Thoracic aorta (tissue), 2 donors: ENCODE measurements at regions not wholly inside any gene's neighbourhood (a gene's known extent, or its start where the extent isn't known, plus 50 kb on each side); places are given as distances from the start of the nearest gene placed in this dataset.

Experiments
- ATAC-seq: fragments of 150-250 bp; one replicate; pipeline ENCODE4 v1.8.0; 2017; ENCODE audit warnings: low read depth; ENCODE audit not compliant: insufficient number of reproducible peaks, low FRiP score
- DNase-seq: peaks from one replicate; pipeline ENCODE4 v3.0.0-alpha.2; 2020; ENCODE audit warnings: low spot score
- H3K27ac ChIP-seq, 2 donors: fragments of 200-600 bp; sonication (generic); 1 replicate in 1 of 2; 2 replicates in 1 of 2; pipeline ENCODE4 v1.5.1; 2016; ENCODE audit warnings: mild to moderate bottlenecking in 2 of 2, moderate library complexity in 2 of 2
- H3K27me3 ChIP-seq: fragments of 200-600 bp; sonication (generic); replicated peaks from 2 replicates; pipeline ENCODE4 v1.6.0; 2016; ENCODE audit warnings: mild to moderate bottlenecking; ENCODE audit not compliant: insufficient read depth
- H3K36me3 ChIP-seq: fragments of 200-600 bp; sonication (generic); one replicate; pipeline ENCODE4 v1.5.1; 2016
- H3K4me1 ChIP-seq, 2 donors: fragments of 200-600 bp; sonication (generic); 1 replicate in 1 of 2; 2 replicates in 1 of 2; pipeline versions ENCODE4 v1.5.1 to v1.6.0; 2016; ENCODE audit warnings: low read depth in 2 of 2, mild to moderate bottlenecking in 1 of 2; ENCODE audit not compliant: control insufficient read depth in 1 of 2
- H3K4me3 ChIP-seq: fragments of 200-600 bp; sonication (generic); 2 replicates; pipeline ENCODE4 v1.5.1; 2016; ENCODE audit warnings: mild to moderate bottlenecking
- H3K9me3 ChIP-seq: fragments of 200-600 bp; sonication (generic); 2 replicates; pipeline ENCODE4 v1.5.1; 2016
- CTCF ChIP-seq: fragments of 200-600 bp; sonication (generic); IDR thresholded peaks from one replicate; pipeline ENCODE4 v1.5.1; 2019; ENCODE audit warnings: antibody characterized with exemption

GRCh38 chr15:79168922-79169456, 78.4 kb upstream of the RASGRF1 start:
- Histone ChIP-seq H3K4me1 (peaks cover 0 to 4% of the 10 kb centered on the region in 2 donors), H3K27me3 (no peaks in the 10 kb centered on the region), H3K36me3 (no peaks in the 10 kb centered on the region), H3K9me3 (no peaks in the 10 kb centered on the region), H3K27ac (no peak overlapping the region), H3K4me3 (no peak overlapping the region)
- DNase-seq (no peak), ATAC-seq (no peak)
- TF ChIP-seq CTCF, result no peak

DNA sequence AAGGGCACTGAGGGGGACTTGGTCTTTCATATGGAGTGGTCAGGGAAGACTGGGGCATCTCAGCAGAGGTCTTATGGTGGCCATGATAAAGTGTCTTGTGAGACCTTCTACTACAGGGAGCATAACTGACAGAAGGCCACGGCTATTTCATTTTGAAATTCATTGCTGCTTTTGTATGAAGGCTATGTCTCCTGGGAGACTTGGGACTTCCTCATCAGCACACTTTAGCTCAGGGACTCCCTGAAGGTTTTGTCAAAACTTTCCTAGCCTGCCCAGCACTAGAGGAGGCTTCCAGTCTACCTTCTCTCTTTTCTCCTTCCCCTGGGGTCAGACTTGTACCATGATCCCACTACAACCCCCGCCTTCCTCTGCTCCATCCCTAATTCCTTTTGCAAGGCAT, 77.2 kb upstream of the RASGRF1 start:
- DNase-seq, result no peak
- no peaks in the 10 kb centered on the region for H3K27me3 ChIP-seq
- H3K9me3 ChIP-seq, result no peaks in the 10 kb centered on the region
- no peak overlapping the region for H3K27ac ChIP-seq
- ATAC-seq, result no peak
- H3K4me3 ChIP-seq, result no peak overlapping the region
- TF ChIP-seq CTCF, result no peak
- no peaks in the 10 kb centered on the region for H3K36me3 ChIP-seq
- peaks cover 0 to 4% of the 10 kb centered on the region in 2 donors for H3K4me1 ChIP-seq

DNA sequence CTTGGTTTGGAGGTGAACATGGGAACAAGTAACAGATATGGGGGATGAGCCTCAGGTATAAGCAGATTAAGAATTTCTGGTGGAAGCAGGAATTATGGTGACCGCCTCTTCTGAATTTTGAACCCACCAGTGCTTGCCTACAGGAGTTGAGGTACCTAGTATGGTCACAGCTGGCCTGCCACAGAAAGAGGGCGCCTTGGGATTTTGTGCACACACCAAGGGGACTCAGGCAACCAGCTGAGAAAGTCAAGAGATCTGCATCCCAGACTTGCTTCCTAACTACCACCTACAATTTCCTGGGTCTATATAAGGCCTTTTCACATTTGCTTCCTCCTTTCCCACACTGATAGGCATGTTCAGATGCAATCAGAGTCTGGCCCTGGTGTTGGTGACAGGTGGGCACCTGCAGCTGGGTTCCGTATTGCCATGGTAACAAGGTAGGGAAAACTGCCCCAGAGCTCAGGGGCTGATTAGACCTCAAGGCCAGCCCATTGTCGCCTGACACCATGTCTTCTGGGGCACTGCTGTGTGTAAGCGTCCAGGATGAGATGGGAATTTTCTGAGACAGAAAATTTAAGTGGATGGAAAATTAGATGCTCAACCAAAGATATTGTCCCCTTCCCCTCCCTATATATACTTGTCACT, 75.9 kb upstream of the RASGRF1 start:
- DNase-seq (no peak), ATAC-seq (no peak)
- Histone ChIP-seq H3K27me3 (no peaks in the 10 kb centered on the region), H3K4me1 (peaks cover 0 to 4% of the 10 kb centered on the region in 2 donors), H3K4me3 (no peak overlapping the region), H3K9me3 (no peaks in the 10 kb centered on the region), H3K36me3 (no peaks in the 10 kb centered on the region), H3K27ac (no peak overlapping the region)
- no peak for TF ChIP-seq CTCF

DNA sequence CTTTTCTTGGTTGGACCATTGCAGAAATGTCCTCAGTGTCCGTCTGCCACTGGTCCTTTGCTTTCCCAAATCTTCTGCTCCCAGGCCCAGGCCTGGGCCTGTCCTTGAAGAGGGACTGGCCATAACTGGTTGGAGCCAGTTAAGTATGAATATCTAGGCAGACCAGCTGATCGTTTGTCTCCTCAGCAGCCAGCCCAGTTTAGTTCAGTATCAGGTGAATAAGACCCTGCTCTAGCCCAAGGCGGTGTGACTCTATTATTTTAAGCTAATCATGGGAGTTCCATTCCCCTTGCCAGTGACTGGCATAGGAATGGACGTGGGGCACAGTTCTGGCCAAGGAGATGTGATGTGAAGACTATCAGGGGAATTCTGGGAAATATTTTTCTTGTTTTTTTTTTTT, 73.9 kb upstream of the RASGRF1 start:
- ATAC-seq, result no peak
- H3K4me1 ChIP-seq, result peaks cover 0 to 4% of the 10 kb centered on the region in 2 donors
- DNase-seq, result no peak
- TF ChIP-seq CTCF, result no peak
- H3K9me3 ChIP-seq, result no peaks in the 10 kb centered on the region
- H3K27me3 ChIP-seq, result no peaks in the 10 kb centered on the region
- no peaks in the 10 kb centered on the region for H3K36me3 ChIP-seq
- no peak overlapping the region for H3K4me3 ChIP-seq
- no peak overlapping the region for H3K27ac ChIP-seq

DNA sequence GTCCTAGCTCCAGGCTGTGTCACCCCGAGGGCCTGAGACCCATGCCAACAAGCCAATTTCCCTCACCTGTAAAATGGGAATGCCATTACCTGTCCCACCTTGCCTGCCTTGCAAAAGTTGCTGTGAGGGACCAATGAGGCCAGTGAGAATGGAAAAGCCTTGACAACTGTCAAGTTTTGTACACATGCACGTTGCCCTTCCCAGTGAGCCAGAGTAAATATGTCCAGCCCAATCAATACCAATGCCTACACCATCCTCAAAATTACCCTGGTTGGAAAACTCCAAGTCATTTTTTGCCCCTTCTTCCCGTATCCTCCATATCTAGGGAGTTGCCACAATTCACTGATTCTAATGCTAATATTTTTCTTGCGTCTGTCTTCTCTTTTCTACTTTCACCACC, 73.5 kb upstream of the RASGRF1 start:
- DNase-seq (no peak), ATAC-seq (no peak)
- TF ChIP-seq CTCF, result no peak
- H3K4me3 ChIP-seq, result no peak overlapping the region
- no peaks in the 10 kb centered on the region for H3K27me3 ChIP-seq
- no peaks in the 10 kb centered on the region for H3K9me3 ChIP-seq
- H3K4me1 ChIP-seq, result no peaks in the 10 kb centered on the region
- no peak overlapping the region for H3K27ac ChIP-seq
- no peaks in the 10 kb centered on the region for H3K36me3 ChIP-seq
